SK-N-SH (cell line): ENCODE measurements at regions not wholly inside any gene's neighbourhood (a gene's known extent, or its start where the extent isn't known, plus 50 kb on each side); places are given as distances from the start of the nearest gene placed in this dataset.

Experiments
- CTCF ChIA-PET: fragments of 300-600, 350-600 bp; formaldehyde crosslinking; extraction: SDS; loops from one replicate; lab custom pipeline; 2021; lab: Yijun Ruan, JAX
- POLR2A ChIA-PET: fragments of 350-600 bp; sonication (Branson Sonifier 250); formaldehyde crosslinking; extraction: SDS; loops from one replicate; lab custom pipeline; 2020; ENCODE audit warnings: antibody characterized with exemption, inconsistent platforms; lab: Yijun Ruan, JAX
- DNase-seq: peaks from one replicate; pipeline ENCODE4 v3.0.0; 2012
- H2AFZ ChIP-seq: fragments of 200-600 bp; sonication (generic); 2 replicates; pipeline ENCODE4 v1.8.1; 2016; ENCODE audit warnings: antibody characterized with exemption, mild to moderate bottlenecking, low read depth
- H3F3A ChIP-seq: fragments of 200-600 bp; sonication (generic); replicated peaks from 2 replicates; pipeline ENCODE3; 2016; ENCODE audit warnings: antibody characterized with exemption, mild to moderate bottlenecking; ENCODE audit not compliant: insufficient read depth
- H3K27ac ChIP-seq, 2 experiments: fragments of 200-500 bp in 1 of 2; fragments of 200-600 bp in 1 of 2; sonication (Bioruptor generic) in 1 of 2; sonication (generic), shearing (Covaris generic) in 1 of 2; 2 replicates each; pipeline versions ENCODE4 v1.5.1 to v1.6.1; 2014 to 2016; ENCODE audit warnings: low read depth in 2 of 2, inconsistent platforms in 1 of 2, low read length in 1 of 2, mild to moderate bottlenecking in 1 of 2, mixed read lengths in 1 of 2
- H3K27me3 ChIP-seq: fragments of 200-600 bp; sonication (generic), shearing (Covaris generic); 2 replicates; pipeline ENCODE4 v1.6.1; 2016; ENCODE audit warnings: mixed run types; ENCODE audit not compliant: insufficient read depth
- H3K36me3 ChIP-seq, 2 experiments: fragments of 200-500 bp in 1 of 2; fragments of 200-600 bp in 1 of 2; sonication (Bioruptor generic) in 1 of 2; sonication (generic) in 1 of 2; replicated peaks in 1 of 2; 2 replicates each; pipeline versions ENCODE3 to v1.5.1; 2014 to 2016; ENCODE audit warnings: low read length in 1 of 2, mild to moderate bottlenecking in 1 of 2; ENCODE audit not compliant: insufficient read depth in 2 of 2, control insufficient read depth in 1 of 2
- H3K4me1 ChIP-seq, 2 experiments: fragments of 200-500 bp in 1 of 2; fragments of 200-600 bp in 1 of 2; sonication (Bioruptor generic) in 1 of 2; sonication (generic), shearing (Covaris generic) in 1 of 2; 2 replicates each; pipeline versions ENCODE4 v1.5.1 to v1.6.1; 2014 to 2016; ENCODE audit warnings: low read depth in 1 of 2, low read length in 1 of 2, mixed run types in 1 of 2; ENCODE audit not compliant: insufficient read depth in 2 of 2, control insufficient read depth in 1 of 2
- H3K4me2 ChIP-seq: fragments of 200-600 bp; sonication (generic), shearing (Covaris generic); 2 replicates; pipeline ENCODE4 v1.6.1; 2017; ENCODE audit warnings: mixed run types
- H3K4me3 ChIP-seq, 2 experiments: fragments of 200-500 bp in 1 of 2; fragments of 200-600 bp in 1 of 2; sonication (Bioruptor generic) in 1 of 2; sonication (generic), shearing (Covaris generic) in 1 of 2; 2 replicates each; pipeline versions ENCODE4 v1.5.1 to v1.8.1; 2014 to 2016; ENCODE audit warnings: low read depth in 2 of 2, inconsistent platforms in 1 of 2, low read length in 1 of 2, mild to moderate bottlenecking in 1 of 2, mixed read lengths in 1 of 2, moderate library complexity in 1 of 2
- H3K79me2 ChIP-seq: fragments of 200-600 bp; sonication (generic); 2 replicates; pipeline ENCODE4 v1.8.1; 2017; ENCODE audit warnings: mild to moderate bottlenecking; ENCODE audit not compliant: insufficient read depth
- H3K9ac ChIP-seq: fragments of 200-600 bp; sonication (generic); 2 replicates; pipeline ENCODE4 v1.6.1; 2017; ENCODE audit warnings: mixed run types
- H3K9me2 ChIP-seq: fragments of 200-600 bp; sonication (generic); 2 replicates; pipeline ENCODE4 v1.6.1; 2017; ENCODE audit warnings: mixed run types
- H3K9me3 ChIP-seq: fragments of 200-600 bp; sonication (generic); 2 replicates; pipeline ENCODE4 v1.6.1; 2017; ENCODE audit warnings: mixed run types, mild to moderate bottlenecking, moderate library complexity
- H4K20me1 ChIP-seq: fragments of 200-600 bp; sonication (generic); 2 replicates; pipeline ENCODE4 v1.6.1; 2017; ENCODE audit warnings: mild to moderate bottlenecking, mixed run types; ENCODE audit not compliant: insufficient read depth
- CHD2 ChIP-seq: fragments of 150-350 bp; IDR thresholded peaks from 2 replicates; pipeline ENCODE4 v1.6.1; 2018; ENCODE audit warnings: low read length; ENCODE audit not compliant: partially characterized antibody
- EP300 ChIP-seq, 2 experiments: IDR thresholded peaks; 2 replicates each; pipeline versions ENCODE4 v1.4.0 to v1.6.1; 2012; ENCODE audit warnings: borderline replicate concordance in 1 of 2, low read depth in 1 of 2, low read length in 1 of 2
- GATA2 ChIP-seq: sonication (generic); formaldehyde crosslinking; IDR thresholded peaks from 2 replicates; pipeline ENCODE4 v1.5.0; 2020; ENCODE audit warnings: mild to moderate bottlenecking, missing genetic modification reagents
- JUND ChIP-seq: IDR thresholded peaks from 2 replicates; pipeline ENCODE4 v1.4.0; 2012
- MEF2A ChIP-seq: IDR thresholded peaks from 2 replicates; pipeline ENCODE4 v1.4.0; 2012; ENCODE audit warnings: low read depth, borderline replicate concordance
- POLR2AphosphoS5 ChIP-seq: IDR thresholded peaks from 2 replicates; pipeline ENCODE4 v1.6.1; 2012; ENCODE audit warnings: low read depth, low read length
- RAD21 ChIP-seq: IDR thresholded peaks from 2 replicates; pipeline ENCODE4 v1.6.1; 2012; ENCODE audit warnings: mild to moderate bottlenecking, low read length
- TEAD4 ChIP-seq: IDR thresholded peaks from 2 replicates; pipeline ENCODE4 v1.4.0; 2012; ENCODE audit warnings: mild to moderate bottlenecking, borderline replicate concordance; ENCODE audit not compliant: insufficient read depth
- WGBS: methylation state at CpG from one replicate; pipeline ENCODE4 v1.1.6; 2017; ENCODE audit warnings: low lambda C conversion rate; 5-methylcytosine and 5-hydroxymethylcytosine counted together
- TF ChIP-seq, protein P1 (sequence below): IDR thresholded peaks from 2 replicates; pipeline ENCODE4 v1.4.0; 2012; ENCODE audit warnings: low read depth, borderline replicate concordance
- TF ChIP-seq, protein P2 (sequence below): fragments of 200-600 bp; sonication (generic); IDR thresholded peaks from 2 replicates; pipeline ENCODE4 v1.6.1; 2017; ENCODE audit warnings: antibody characterized with exemption, mild to moderate bottlenecking, moderate library complexity
- TF ChIP-seq, protein P3 (sequence below): IDR thresholded peaks from 2 replicates; pipeline ENCODE4 v1.6.1; 2012; ENCODE audit warnings: mild to moderate bottlenecking, low read depth, low read length, moderate library complexity
- TF ChIP-seq, protein P4 (sequence below): IDR thresholded peaks from 2 replicates; pipeline ENCODE4; 2012
- TF ChIP-seq, protein P5 (sequence below): fragments of 150-350 bp; IDR thresholded peaks from 2 replicates; pipeline ENCODE4 v1.6.1; 2017; ENCODE audit warnings: antibody characterized with exemption, low read length, low read depth, borderline replicate concordance

DNA sequence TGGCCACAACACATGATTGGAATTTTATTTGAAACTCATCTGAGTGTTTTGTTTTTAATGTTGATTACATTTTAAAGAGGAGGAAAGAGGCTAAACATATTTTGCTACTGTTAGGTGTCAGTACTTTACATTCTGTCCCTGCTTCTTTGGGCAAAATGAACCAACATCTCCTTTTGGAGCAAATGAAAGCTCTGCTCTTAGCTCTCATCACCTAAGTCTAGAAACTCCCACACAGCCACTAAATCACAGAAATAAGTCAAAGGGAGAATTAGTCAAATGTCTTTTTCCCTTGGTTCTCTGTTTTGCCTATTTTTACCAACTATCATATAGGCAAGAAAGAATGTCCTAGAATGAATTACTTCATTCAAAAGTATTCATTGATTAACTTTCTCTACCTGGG lies 666.8 kb downstream of the RNF144A start (continued):
- TF ChIP-seq, protein P1, sequence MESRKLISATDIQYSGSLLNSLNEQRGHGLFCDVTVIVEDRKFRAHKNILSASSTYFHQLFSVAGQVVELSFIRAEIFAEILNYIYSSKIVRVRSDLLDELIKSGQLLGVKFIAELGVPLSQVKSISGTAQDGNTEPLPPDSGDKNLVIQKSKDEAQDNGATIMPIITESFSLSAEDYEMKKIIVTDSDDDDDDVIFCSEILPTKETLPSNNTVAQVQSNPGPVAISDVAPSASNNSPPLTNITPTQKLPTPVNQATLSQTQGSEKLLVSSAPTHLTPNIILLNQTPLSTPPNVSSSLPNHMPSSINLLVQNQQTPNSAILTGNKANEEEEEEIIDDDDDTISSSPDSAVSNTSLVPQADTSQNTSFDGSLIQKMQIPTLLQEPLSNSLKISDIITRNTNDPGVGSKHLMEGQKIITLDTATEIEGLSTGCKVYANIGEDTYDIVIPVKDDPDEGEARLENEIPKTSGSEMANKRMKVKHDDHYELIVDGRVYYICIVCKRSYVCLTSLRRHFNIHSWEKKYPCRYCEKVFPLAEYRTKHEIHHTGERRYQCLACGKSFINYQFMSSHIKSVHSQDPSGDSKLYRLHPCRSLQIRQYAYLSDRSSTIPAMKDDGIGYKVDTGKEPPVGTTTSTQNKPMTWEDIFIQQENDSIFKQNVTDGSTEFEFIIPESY = no peak
- TF ChIP-seq CHD2 = no peak
- TF ChIP-seq, protein P2, sequence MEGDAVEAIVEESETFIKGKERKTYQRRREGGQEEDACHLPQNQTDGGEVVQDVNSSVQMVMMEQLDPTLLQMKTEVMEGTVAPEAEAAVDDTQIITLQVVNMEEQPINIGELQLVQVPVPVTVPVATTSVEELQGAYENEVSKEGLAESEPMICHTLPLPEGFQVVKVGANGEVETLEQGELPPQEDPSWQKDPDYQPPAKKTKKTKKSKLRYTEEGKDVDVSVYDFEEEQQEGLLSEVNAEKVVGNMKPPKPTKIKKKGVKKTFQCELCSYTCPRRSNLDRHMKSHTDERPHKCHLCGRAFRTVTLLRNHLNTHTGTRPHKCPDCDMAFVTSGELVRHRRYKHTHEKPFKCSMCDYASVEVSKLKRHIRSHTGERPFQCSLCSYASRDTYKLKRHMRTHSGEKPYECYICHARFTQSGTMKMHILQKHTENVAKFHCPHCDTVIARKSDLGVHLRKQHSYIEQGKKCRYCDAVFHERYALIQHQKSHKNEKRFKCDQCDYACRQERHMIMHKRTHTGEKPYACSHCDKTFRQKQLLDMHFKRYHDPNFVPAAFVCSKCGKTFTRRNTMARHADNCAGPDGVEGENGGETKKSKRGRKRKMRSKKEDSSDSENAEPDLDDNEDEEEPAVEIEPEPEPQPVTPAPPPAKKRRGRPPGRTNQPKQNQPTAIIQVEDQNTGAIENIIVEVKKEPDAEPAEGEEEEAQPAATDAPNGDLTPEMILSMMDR = no peak
- TF ChIP-seq MEF2A = no peak

DNA sequence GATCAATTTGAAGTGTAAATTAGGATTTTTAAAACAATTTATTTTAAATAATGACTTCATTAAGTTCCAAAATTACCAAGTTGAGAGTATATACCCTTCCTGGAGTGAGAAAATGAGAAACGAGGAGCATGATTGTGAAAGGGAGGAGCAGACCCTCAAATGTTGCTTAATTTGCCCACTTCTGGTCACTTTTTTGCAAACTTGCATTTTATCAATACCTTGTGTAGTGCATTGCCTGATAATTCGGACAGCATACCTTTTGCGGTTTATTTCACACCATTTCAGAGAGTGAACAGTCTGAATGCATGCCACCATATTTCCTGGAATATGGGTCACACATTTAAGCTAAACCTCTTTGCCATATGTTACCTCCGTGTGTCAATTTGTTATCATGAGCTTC lies 669.7 kb downstream of the RNF144A start:
- 52% methylated on average over 4 of the region's 4 CpGs for WGBS
- CTCF ChIA-PET = interaction anchor here (1.0 to 1.2 kb wide), 2 partner anchors 8 to 9 kb away, joined by 3 read pairs; no protein-coding TSS in a partner anchor
- POLR2A ChIA-PET = no interaction called here
- Histone ChIP-seq H3K4me2 (no peak overlapping the region), H3F3A (no peaks in the 10 kb centered on the region), H3K79me2 (no peaks in the 10 kb centered on the region), H3K4me1 (no peaks in the 10 kb centered on the region), H3K36me3 (no peaks in the 10 kb centered on the region), H2AFZ (no peak overlapping the region), H3K9ac (no peak overlapping the region), H3K27ac (no peak overlapping the region), H4K20me1 (no peaks in the 10 kb centered on the region), H3K4me3 (no peak overlapping the region), H3K9me2 (no peaks in the 10 kb centered on the region), H3K27me3 (no peaks in the 10 kb centered on the region), H3K9me3 (no peaks in the 10 kb centered on the region)
- no peak for DNase-seq
- TF ChIP-seq RAD21 = no peak

DNA sequence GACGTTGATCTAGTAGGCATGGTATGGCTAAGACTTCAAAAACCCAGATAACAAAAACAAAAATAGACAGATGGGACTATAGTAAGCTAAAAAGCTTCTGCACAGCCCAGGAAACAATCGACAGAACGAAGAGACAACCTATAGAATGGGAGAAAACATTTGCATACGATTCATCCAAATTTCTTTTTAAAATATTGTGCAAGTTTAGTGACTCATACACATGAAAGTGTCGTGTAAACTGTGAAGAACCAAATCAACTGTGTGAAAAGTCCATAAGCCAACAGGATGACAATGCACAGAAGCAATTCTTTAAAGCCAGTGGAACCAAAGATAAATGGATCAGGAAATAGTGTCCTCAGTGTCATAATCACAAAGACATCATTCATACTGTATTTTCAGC lies 671.1 kb downstream of the RNF144A start:
- Histone ChIP-seq H3K4me1 (no peaks in the 10 kb centered on the region), H3K36me3 (no peaks in the 10 kb centered on the region), H4K20me1 (no peaks in the 10 kb centered on the region), H2AFZ (no peak overlapping the region), H3F3A (no peaks in the 10 kb centered on the region), H3K79me2 (no peaks in the 10 kb centered on the region), H3K9ac (no peak overlapping the region), H3K27ac (no peak overlapping the region), H3K27me3 (no peaks in the 10 kb centered on the region), H3K9me2 (no peaks in the 10 kb centered on the region), H3K4me2 (no peak overlapping the region), H3K4me3 (no peak overlapping the region), H3K9me3 (no peaks in the 10 kb centered on the region)
- POLR2A ChIA-PET = no interaction called here
- DNase-seq = no peak
- CTCF ChIA-PET = no interaction called here
- 30% methylated on average over 5 of the region's 5 CpGs for WGBS
- TF ChIP-seq, protein P3, sequence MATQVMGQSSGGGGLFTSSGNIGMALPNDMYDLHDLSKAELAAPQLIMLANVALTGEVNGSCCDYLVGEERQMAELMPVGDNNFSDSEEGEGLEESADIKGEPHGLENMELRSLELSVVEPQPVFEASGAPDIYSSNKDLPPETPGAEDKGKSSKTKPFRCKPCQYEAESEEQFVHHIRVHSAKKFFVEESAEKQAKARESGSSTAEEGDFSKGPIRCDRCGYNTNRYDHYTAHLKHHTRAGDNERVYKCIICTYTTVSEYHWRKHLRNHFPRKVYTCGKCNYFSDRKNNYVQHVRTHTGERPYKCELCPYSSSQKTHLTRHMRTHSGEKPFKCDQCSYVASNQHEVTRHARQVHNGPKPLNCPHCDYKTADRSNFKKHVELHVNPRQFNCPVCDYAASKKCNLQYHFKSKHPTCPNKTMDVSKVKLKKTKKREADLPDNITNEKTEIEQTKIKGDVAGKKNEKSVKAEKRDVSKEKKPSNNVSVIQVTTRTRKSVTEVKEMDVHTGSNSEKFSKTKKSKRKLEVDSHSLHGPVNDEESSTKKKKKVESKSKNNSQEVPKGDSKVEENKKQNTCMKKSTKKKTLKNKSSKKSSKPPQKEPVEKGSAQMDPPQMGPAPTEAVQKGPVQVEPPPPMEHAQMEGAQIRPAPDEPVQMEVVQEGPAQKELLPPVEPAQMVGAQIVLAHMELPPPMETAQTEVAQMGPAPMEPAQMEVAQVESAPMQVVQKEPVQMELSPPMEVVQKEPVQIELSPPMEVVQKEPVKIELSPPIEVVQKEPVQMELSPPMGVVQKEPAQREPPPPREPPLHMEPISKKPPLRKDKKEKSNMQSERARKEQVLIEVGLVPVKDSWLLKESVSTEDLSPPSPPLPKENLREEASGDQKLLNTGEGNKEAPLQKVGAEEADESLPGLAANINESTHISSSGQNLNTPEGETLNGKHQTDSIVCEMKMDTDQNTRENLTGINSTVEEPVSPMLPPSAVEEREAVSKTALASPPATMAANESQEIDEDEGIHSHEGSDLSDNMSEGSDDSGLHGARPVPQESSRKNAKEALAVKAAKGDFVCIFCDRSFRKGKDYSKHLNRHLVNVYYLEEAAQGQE = no peak
- TF ChIP-seq POLR2AphosphoS5 = no peak
- TF ChIP-seq, protein P4, sequence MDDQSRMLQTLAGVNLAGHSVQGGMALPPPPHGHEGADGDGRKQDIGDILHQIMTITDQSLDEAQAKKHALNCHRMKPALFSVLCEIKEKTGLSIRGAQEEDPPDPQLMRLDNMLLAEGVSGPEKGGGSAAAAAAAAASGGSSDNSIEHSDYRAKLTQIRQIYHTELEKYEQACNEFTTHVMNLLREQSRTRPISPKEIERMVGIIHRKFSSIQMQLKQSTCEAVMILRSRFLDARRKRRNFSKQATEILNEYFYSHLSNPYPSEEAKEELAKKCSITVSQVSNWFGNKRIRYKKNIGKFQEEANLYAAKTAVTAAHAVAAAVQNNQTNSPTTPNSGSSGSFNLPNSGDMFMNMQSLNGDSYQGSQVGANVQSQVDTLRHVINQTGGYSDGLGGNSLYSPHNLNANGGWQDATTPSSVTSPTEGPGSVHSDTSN = no peak
- no peak for TF ChIP-seq TEAD4
- TF ChIP-seq, protein P5, sequence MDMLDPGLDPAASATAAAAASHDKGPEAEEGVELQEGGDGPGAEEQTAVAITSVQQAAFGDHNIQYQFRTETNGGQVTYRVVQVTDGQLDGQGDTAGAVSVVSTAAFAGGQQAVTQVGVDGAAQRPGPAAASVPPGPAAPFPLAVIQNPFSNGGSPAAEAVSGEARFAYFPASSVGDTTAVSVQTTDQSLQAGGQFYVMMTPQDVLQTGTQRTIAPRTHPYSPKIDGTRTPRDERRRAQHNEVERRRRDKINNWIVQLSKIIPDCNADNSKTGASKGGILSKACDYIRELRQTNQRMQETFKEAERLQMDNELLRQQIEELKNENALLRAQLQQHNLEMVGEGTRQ = no peak
- no peak for TF ChIP-seq JUND
- TF ChIP-seq GATA2 = no peak
- no peak for TF ChIP-seq EP300 (IDR thresholded peaks at IDR 0.05; ENCODE audit: borderline replicate concordance in 1 of 2, low read depth in 1 of 2, low read length in 1 of 2)
